Smooth muscle cell (in vitro differentiated cells): ENCODE measurements at regions not wholly inside any gene's neighbourhood (a gene's known extent, or its start where the extent isn't known, plus 50 kb on each side); places are given as distances from the start of the nearest gene placed in this dataset.

Experiments
- DNase-seq: peaks from one replicate; lab custom pipeline; 2025; ENCODE audit not compliant: unreplicated experiment; lab: John Stamatoyannopoulos, UW
- H2AFZ ChIP-seq: fragments of 200-600 bp; sonication (generic); 2 replicates; pipeline ENCODE4 v1.6.0; 2016; ENCODE audit warnings: antibody characterized with exemption, low read depth, mild to moderate bottlenecking
- H3F3A ChIP-seq: fragments of 200-600 bp; sonication (generic); 2 replicates; pipeline ENCODE4 v1.6.0; 2017; ENCODE audit warnings: antibody characterized with exemption, low read depth
- H3K27ac ChIP-seq: fragments of 200-600 bp; sonication (generic); 2 replicates; pipeline ENCODE4 v1.5.1; 2016; ENCODE audit warnings: low read depth, mild to moderate bottlenecking
- H3K27me3 ChIP-seq: fragments of 200-600 bp; sonication (generic); 2 replicates; pipeline ENCODE4 v1.6.1; 2016; ENCODE audit warnings: low read depth, mild to moderate bottlenecking
- H3K36me3 ChIP-seq: fragments of 200-600 bp; sonication (generic); 2 replicates; pipeline ENCODE4 v1.5.1; 2016; ENCODE audit warnings: low read depth
- H3K4me1 ChIP-seq: fragments of 200-600 bp; sonication (generic); 2 replicates; pipeline ENCODE4 v1.5.1; 2016; ENCODE audit warnings: low read depth
- H3K4me2 ChIP-seq: fragments of 200-600 bp; sonication (generic); 2 replicates; pipeline ENCODE4 v1.6.0; 2016; ENCODE audit warnings: mild to moderate bottlenecking
- H3K4me3 ChIP-seq: fragments of 200-600 bp; sonication (generic); 2 replicates; pipeline ENCODE4 v1.5.1; 2016; ENCODE audit warnings: mild to moderate bottlenecking
- H3K79me2 ChIP-seq: fragments of 200-600 bp; sonication (generic); 2 replicates; pipeline ENCODE4 v1.6.0; 2016; ENCODE audit warnings: low read depth, mild to moderate bottlenecking
- H3K9ac ChIP-seq: fragments of 200-600 bp; sonication (generic); 2 replicates; pipeline ENCODE4 v1.6.0; 2016; ENCODE audit warnings: low read depth
- H3K9me3 ChIP-seq: fragments of 200-600 bp; sonication (generic); replicated peaks from 2 replicates; pipeline ENCODE4 v1.5.1; 2016; ENCODE audit warnings: low read depth
- H4K20me1 ChIP-seq: fragments of 200-600 bp; sonication (generic); 2 replicates; pipeline ENCODE4 v1.6.0; 2016; ENCODE audit warnings: low read depth
- WGBS: methylation state at CpG from one replicate; pipeline ENCODE4 v1.1.7; 2016; ENCODE audit warnings: low lambda C conversion rate; 5-methylcytosine and 5-hydroxymethylcytosine counted together
- TF ChIP-seq, protein P1 (sequence below): fragments of 200-600 bp; sonication (generic); IDR thresholded peaks from 2 replicates; pipeline ENCODE4 v1.5.1; 2017; ENCODE audit warnings: borderline replicate concordance, mild to moderate bottlenecking, antibody characterized with exemption; ENCODE audit not compliant: insufficient read depth, poor library complexity, severe bottlenecking

- WGBS: 98% methylated on average over 3 of the region's 3 CpGs
- H2AFZ ChIP-seq: no peak overlapping the region
- H3F3A ChIP-seq: peaks cover 2% of the 10 kb centered on the region
- H3K4me1 ChIP-seq: no peaks in the 10 kb centered on the region
- no peaks in the 10 kb centered on the region for H4K20me1 ChIP-seq
- H3K27ac ChIP-seq: no peak overlapping the region
- no peak for DNase-seq
- TF ChIP-seq, protein P1, sequence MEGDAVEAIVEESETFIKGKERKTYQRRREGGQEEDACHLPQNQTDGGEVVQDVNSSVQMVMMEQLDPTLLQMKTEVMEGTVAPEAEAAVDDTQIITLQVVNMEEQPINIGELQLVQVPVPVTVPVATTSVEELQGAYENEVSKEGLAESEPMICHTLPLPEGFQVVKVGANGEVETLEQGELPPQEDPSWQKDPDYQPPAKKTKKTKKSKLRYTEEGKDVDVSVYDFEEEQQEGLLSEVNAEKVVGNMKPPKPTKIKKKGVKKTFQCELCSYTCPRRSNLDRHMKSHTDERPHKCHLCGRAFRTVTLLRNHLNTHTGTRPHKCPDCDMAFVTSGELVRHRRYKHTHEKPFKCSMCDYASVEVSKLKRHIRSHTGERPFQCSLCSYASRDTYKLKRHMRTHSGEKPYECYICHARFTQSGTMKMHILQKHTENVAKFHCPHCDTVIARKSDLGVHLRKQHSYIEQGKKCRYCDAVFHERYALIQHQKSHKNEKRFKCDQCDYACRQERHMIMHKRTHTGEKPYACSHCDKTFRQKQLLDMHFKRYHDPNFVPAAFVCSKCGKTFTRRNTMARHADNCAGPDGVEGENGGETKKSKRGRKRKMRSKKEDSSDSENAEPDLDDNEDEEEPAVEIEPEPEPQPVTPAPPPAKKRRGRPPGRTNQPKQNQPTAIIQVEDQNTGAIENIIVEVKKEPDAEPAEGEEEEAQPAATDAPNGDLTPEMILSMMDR: no peak
- no peak overlapping the region for H3K9ac ChIP-seq
- no peaks in the 10 kb centered on the region for H3K36me3 ChIP-seq
- H3K4me3 ChIP-seq: no peak overlapping the region
- no peaks in the 10 kb centered on the region for H3K27me3 ChIP-seq
- H3K79me2 ChIP-seq: no peaks in the 10 kb centered on the region
- H3K4me2 ChIP-seq: no peak overlapping the region
- H3K9me3 ChIP-seq: no peaks in the 10 kb centered on the region
These were observed 88.4 kb upstream of the CXCL14 start for GRCh38 chr5:135667204-135667603.

- Histone ChIP-seq H3K9ac (no peak overlapping the region), H3K4me1 (no peaks in the 10 kb centered on the region), H3K4me2 (no peak overlapping the region), H3K4me3 (no peak overlapping the region), H3K27me3 (no peaks in the 10 kb centered on the region), H4K20me1 (no peaks in the 10 kb centered on the region), H3K9me3 (no peaks in the 10 kb centered on the region), H3K36me3 (no peaks in the 10 kb centered on the region), H3K27ac (no peak overlapping the region), H2AFZ (no peak overlapping the region), H3K79me2 (no peaks in the 10 kb centered on the region), H3F3A (peaks cover 7% of the 10 kb centered on the region)
- TF ChIP-seq, protein P1: no peak
- no peak for DNase-seq
- WGBS: 79% methylated on average over 3 of the region's 3 CpGs
These were observed 83.9 kb upstream of the CXCL14 start for GRCh38 chr5:135662683-135663082.

GRCh38 chr5:135662061-135662481 lies 83.3 kb upstream of the CXCL14 start:
- no peaks in the 10 kb centered on the region for H4K20me1 ChIP-seq
- 24% methylated on average over 3 of the region's 3 CpGs for WGBS
- H2AFZ ChIP-seq: no peak overlapping the region
- no peak for DNase-seq
- H3K9me3 ChIP-seq: no peaks in the 10 kb centered on the region
- no peaks in the 10 kb centered on the region for H3K4me1 ChIP-seq
- no peaks in the 10 kb centered on the region for H3K79me2 ChIP-seq
- H3K4me2 ChIP-seq: peak overlapping the region; percentile 30
- H3K27ac ChIP-seq: no peak overlapping the region
- no peak overlapping the region for H3K9ac ChIP-seq
- TF ChIP-seq, protein P1: no peak
- H3F3A ChIP-seq: peaks cover 7% of the 10 kb centered on the region
- H3K36me3 ChIP-seq: no peaks in the 10 kb centered on the region
- no peak overlapping the region for H3K4me3 ChIP-seq
- H3K27me3 ChIP-seq: no peaks in the 10 kb centered on the region

GRCh38 chr5:135660826-135661575 lies 82.2 kb upstream of the CXCL14 start:
- Histone ChIP-seq H3K4me1 (no peaks in the 10 kb centered on the region), H3K79me2 (no peaks in the 10 kb centered on the region), H3K36me3 (no peaks in the 10 kb centered on the region), H3K4me3 (no peak overlapping the region), H3K9ac (no peak overlapping the region), H3K4me2 (no peak overlapping the region), H3K27me3 (no peaks in the 10 kb centered on the region), H2AFZ (no peak overlapping the region), H3K27ac (no peak overlapping the region), H3F3A (peaks cover 13% of the 10 kb centered on the region), H4K20me1 (no peaks in the 10 kb centered on the region), H3K9me3 (no peaks in the 10 kb centered on the region)
- no peak for DNase-seq
- WGBS: 93% methylated on average over 3 of the region's 3 CpGs
- TF ChIP-seq, protein P1: no peak
